GM18498 (cell line): ENCODE measurements at regions not wholly inside any gene's neighbourhood (a gene's known extent, or its start where the extent isn't known, plus 50 kb on each side); places are given as distances from the start of the nearest gene placed in this dataset.
A peak's percentile ranks its signal among the peaks of the same experiment; 100 is the strongest.

Experiments used
- ATAC-seq: cut with Tn5 transposase; IDR thresholded peaks from one replicate; pipeline ENCODE4 v1.9.1; 2021; ENCODE audit warnings: mild to moderate bottlenecking, moderate library complexity; ENCODE audit not compliant: unreplicated experiment

- no peak for ATAC-seq
Observed at GRCh38 chr20:24199501-24199900, 210.9 kb upstream of the GGTLC1 start.

GRCh38 chr20:24194143-24194542 is 205.6 kb upstream of the GGTLC1 start:
- ATAC-seq: no peak

GRCh38 chr20:24190905-24191304 is 202.3 kb upstream of the GGTLC1 start:
- ATAC-seq: no peak

- ATAC-seq: no peak
Observed at GRCh38 chr20:24185791-24186190, 197.2 kb upstream of the GGTLC1 start.

- no peak for ATAC-seq
Observed at GRCh38 chr20:24181151-24181550, 192.6 kb upstream of the GGTLC1 start.

- no peak for ATAC-seq
Observed at GRCh38 chr20:24169256-24169655, 180.7 kb upstream of the GGTLC1 start.

- no peak for ATAC-seq
Observed at GRCh38 chr20:24166412-24166811, 177.8 kb upstream of the GGTLC1 start.

GRCh38 chr20:24166123-24166381 is 177.5 kb upstream of the GGTLC1 start:
- ATAC-seq: no peak

- ATAC-seq: no peak
Observed at GRCh38 chr20:24165301-24166122, 176.9 kb upstream of the GGTLC1 start.

- ATAC-seq: no peak
Observed at GRCh38 chr20:24164360-24164759, 175.8 kb upstream of the GGTLC1 start.

- ATAC-seq: no peak
Observed at GRCh38 chr20:24163506-24163905, 174.9 kb upstream of the GGTLC1 start.

- ATAC-seq: no peak
Observed at GRCh38 chr20:24160563-24161281, 172.1 kb upstream of the GGTLC1 start.

- ATAC-seq: no peak
Observed at GRCh38 chr20:24158281-24158680, 169.7 kb upstream of the GGTLC1 start.

- no peak for ATAC-seq
Observed at GRCh38 chr20:24157213-24157612, 168.6 kb upstream of the GGTLC1 start.

GRCh38 chr20:24153101-24154040 is 164.8 kb upstream of the GGTLC1 start:
- ATAC-seq: no peak

GRCh38 chr20:24151621-24152294 is 163.2 kb upstream of the GGTLC1 start:
- no peak for ATAC-seq

GRCh38 chr20:24150406-24150805 is 161.8 kb upstream of the GGTLC1 start:
- no peak for ATAC-seq

GRCh38 chr20:24149881-24150307 is 161.3 kb upstream of the GGTLC1 start:
- no peak for ATAC-seq

- no peak for ATAC-seq
Observed at GRCh38 chr20:24149175-24149574, 160.6 kb upstream of the GGTLC1 start.

- peak; percentile 64 for ATAC-seq
Observed at GRCh38 chr20:24148372-24148771, 159.8 kb upstream of the GGTLC1 start.

GRCh38 chr20:24147961-24148360 is 159.4 kb upstream of the GGTLC1 start:
- ATAC-seq: no peak
